ENCODE measurements at regions not wholly inside any gene's neighbourhood (a gene's known extent, or its start where the extent isn't known, plus 50 kb on each side); places are given as distances from the start of the nearest gene placed in this dataset.

- H3K9me3 ChIP-seq, result no peaks in the 10 kb centered on the region
- DNase-seq (ENCODE audit: low spot score in 2 of 2), result no peak
- TF ChIP-seq POLR2A (IDR thresholded peaks at IDR 0.05) (no peak), POLR2AphosphoS5 (IDR thresholded peaks at IDR 0.05) (no peak), CTCF (IDR thresholded peaks at IDR 0.05) (no peak)
- no peaks in the 10 kb centered on the region for H3K36me3 ChIP-seq
- no peaks in the 10 kb centered on the region for H3K27me3 ChIP-seq
- H3K4me3 ChIP-seq, result no peak overlapping the region
- no peak overlapping the region for H3K27ac ChIP-seq
- no peaks in the 10 kb centered on the region for H3K4me1 ChIP-seq
- intact Hi-C loops (cut with DNase I; ENCODE audit: low total_unique reads), result no loop called here
These were observed 1111.4 kb downstream of the FLRT2 start for GRCh38 chr14:86641310-86641709.

- DNase-seq (ENCODE audit: low spot score in 2 of 2), result no peak
- intact Hi-C loops (cut with DNase I; ENCODE audit: low total_unique reads), result no loop called here
- Histone ChIP-seq H3K9me3 (no peaks in the 10 kb centered on the region), H3K27me3 (no peaks in the 10 kb centered on the region), H3K27ac (no peak overlapping the region), H3K36me3 (no peaks in the 10 kb centered on the region), H3K4me1 (no peaks in the 10 kb centered on the region), H3K4me3 (no peak overlapping the region)
- TF ChIP-seq POLR2A (IDR thresholded peaks at IDR 0.05) (no peak), POLR2AphosphoS5 (IDR thresholded peaks at IDR 0.05) (no peak), CTCF (IDR thresholded peaks at IDR 0.05) (no peak)
These were observed 1110.3 kb downstream of the FLRT2 start for GRCh38 chr14:86640288-86640687.

GRCh38 chr14:86639666-86640065 lies 1109.7 kb downstream of the FLRT2 start:
- H3K27me3 ChIP-seq, result no peaks in the 10 kb centered on the region
- TF ChIP-seq POLR2AphosphoS5 (IDR thresholded peaks at IDR 0.05) (no peak), POLR2A (IDR thresholded peaks at IDR 0.05) (no peak)
- no peaks in the 10 kb centered on the region for H3K9me3 ChIP-seq
- no peak overlapping the region for H3K4me3 ChIP-seq
- intact Hi-C loops (cut with DNase I; ENCODE audit: low total_unique reads), result no loop called here
- H3K4me1 ChIP-seq, result no peaks in the 10 kb centered on the region
- no peaks in the 10 kb centered on the region for H3K36me3 ChIP-seq
- no peak overlapping the region for H3K27ac ChIP-seq
- DNase-seq (ENCODE audit: low spot score in 2 of 2), result no peak

- DNase-seq (ENCODE audit: low spot score in 2 of 2), result no peak
- Histone ChIP-seq H3K9me3 (no peaks in the 10 kb centered on the region), H3K4me3 (no peak overlapping the region), H3K36me3 (no peaks in the 10 kb centered on the region), H3K27ac (no peak overlapping the region), H3K27me3 (no peaks in the 10 kb centered on the region), H3K4me1 (no peaks in the 10 kb centered on the region)
- intact Hi-C loops (cut with DNase I; ENCODE audit: low total_unique reads), result no loop called here
- TF ChIP-seq POLR2A (IDR thresholded peaks at IDR 0.05), result no peak
- TF ChIP-seq CTCF (IDR thresholded peaks at IDR 0.05), result no peak
- TF ChIP-seq POLR2AphosphoS5 (IDR thresholded peaks at IDR 0.05), result no peak
These were observed 1109.2 kb downstream of the FLRT2 start for GRCh38 chr14:86639146-86639545.

- TF ChIP-seq POLR2A (IDR thresholded peaks at IDR 0.05) (no peak), POLR2AphosphoS5 (IDR thresholded peaks at IDR 0.05) (no peak), CTCF (IDR thresholded peaks at IDR 0.05) (no peak)
- no peak overlapping the region for H3K27ac ChIP-seq
- H3K4me3 ChIP-seq, result no peak overlapping the region
- H3K9me3 ChIP-seq, result no peaks in the 10 kb centered on the region
- H3K36me3 ChIP-seq, result no peaks in the 10 kb centered on the region
- H3K4me1 ChIP-seq, result no peaks in the 10 kb centered on the region
- intact Hi-C loops (cut with DNase I; ENCODE audit: low total_unique reads), result no loop called here
- no peaks in the 10 kb centered on the region for H3K27me3 ChIP-seq
- DNase-seq (ENCODE audit: low spot score in 2 of 2), result no peak
These were observed 1097.1 kb downstream of the FLRT2 start for GRCh38 chr14:86627080-86627479.

GRCh38 chr14:86626530-86626929 lies 1096.6 kb downstream of the FLRT2 start:
- intact Hi-C loops (cut with DNase I; ENCODE audit: low total_unique reads), result no loop called here
- TF ChIP-seq POLR2A (IDR thresholded peaks at IDR 0.05), result no peak
- no peak for TF ChIP-seq CTCF (IDR thresholded peaks at IDR 0.05)
- no peak for TF ChIP-seq POLR2AphosphoS5 (IDR thresholded peaks at IDR 0.05)
- Histone ChIP-seq H3K9me3 (no peaks in the 10 kb centered on the region), H3K4me1 (no peaks in the 10 kb centered on the region), H3K27me3 (no peaks in the 10 kb centered on the region), H3K27ac (no peak overlapping the region), H3K36me3 (no peaks in the 10 kb centered on the region), H3K4me3 (no peak overlapping the region)
- DNase-seq (ENCODE audit: low spot score in 2 of 2), result no peak

Data from breast epithelium (tissue), 4 donors.